Body of pancreas (tissue), 4 donors: ENCODE measurements at regions not wholly inside any gene's neighbourhood (a gene's known extent, or its start where the extent isn't known, plus 50 kb on each side); places are given as distances from the start of the nearest gene placed in this dataset.

Experiments
- ATAC-seq: fragments of 150-250 bp; one replicate; pipeline ENCODE4 v1.9.1; 2016
- DNase-seq, 4 donors: peaks; one replicate each; pipeline ENCODE4 v3.0.0-alpha.2; 2019
- H3K27ac ChIP-seq, 4 donors: fragments of 200-600 bp; sonication (generic); 1 replicate in 3 of 4; 2 replicates in 1 of 4; pipeline versions ENCODE4 v1.5.1 to v1.6.1; 2016 to 2019; ENCODE audit warnings: mild to moderate bottlenecking in 1 of 4, mixed read lengths in 1 of 4, moderate library complexity in 1 of 4
- H3K27me3 ChIP-seq, 2 donors: fragments of 200-600 bp; sonication (generic); one replicate each; pipeline ENCODE4 v1.6.0; 2016; ENCODE audit warnings: mild to moderate bottlenecking in 1 of 2
- H3K36me3 ChIP-seq, 2 donors: fragments of 200-600 bp; sonication (generic); replicated peaks in 1 of 2; 2 replicates each; pipeline ENCODE4 v1.5.1; 2016; ENCODE audit warnings: low read depth in 2 of 2; ENCODE audit not compliant: insufficient read depth in 1 of 2
- H3K4me1 ChIP-seq: fragments of 200-600 bp; sonication (generic); one replicate; pipeline ENCODE4 v1.6.0; 2016
- H3K4me3 ChIP-seq, 2 donors: fragments of 200-600 bp; sonication (generic); 1 replicate in 1 of 2; 2 replicates in 1 of 2; pipeline ENCODE4 v1.5.1; 2016 to 2019
- H3K9me3 ChIP-seq, 3 donors: fragments of 200-600 bp; sonication (generic); 1 replicate in 2 of 3; 2 replicates in 1 of 3; pipeline ENCODE4 v1.5.1; 2016
- CTCF ChIP-seq, 7 experiments: fragments of 450-650 bp in 4 of 7; fragments of 200-600 bp in 3 of 7; sonication (generic) in 3 of 7; IDR thresholded peaks; one replicate each; pipeline ENCODE4 v1.5.1; 2016 to 2019; ENCODE audit warnings: antibody characterized with exemption in 7 of 7
- POLR2A ChIP-seq, 3 donors: fragments of 450-650 bp; IDR thresholded peaks; one replicate each; pipeline ENCODE4 v1.6.1; 2016; ENCODE audit warnings: antibody characterized with exemption in 3 of 3, mild to moderate bottlenecking in 2 of 3
- WGBS, 2 donors: methylation state at CpG; one replicate each; pipeline ENCODE4 v1.1.5; 2017; 5-methylcytosine and 5-hydroxymethylcytosine counted together
- intact Hi-C: fragments of 100-400 bp; cut with DNase I; formaldehyde crosslinking; loops from one replicate; pipeline ENCODE4 v1.15.1; 2023

- no peak for TF ChIP-seq CTCF (IDR thresholded peaks at IDR 0.05)
- no peak for TF ChIP-seq POLR2A (IDR thresholded peaks at IDR 0.05)
- 24 to 27% methylated on average over 3 of the region's 3 CpGs for WGBS, 2 donors
- H3K4me1 ChIP-seq: no peaks in the 10 kb centered on the region
- intact Hi-C loops: no loop called here
- H3K36me3 ChIP-seq: no peaks in the 10 kb centered on the region
- H3K9me3 ChIP-seq: no peaks in the 10 kb centered on the region
- no peak for DNase-seq
- H3K27me3 ChIP-seq: no peaks in the 10 kb centered on the region
- H3K4me3 ChIP-seq: no peak overlapping the region
- H3K27ac ChIP-seq: no peak overlapping the region
- no peak for ATAC-seq
Observed at GRCh38 chr12:125440399-125440798, 375.2 kb downstream of the AACS start.

- ATAC-seq: no peak
- no peak for TF ChIP-seq CTCF (IDR thresholded peaks at IDR 0.05)
- no peak for TF ChIP-seq POLR2A (IDR thresholded peaks at IDR 0.05)
- 41 to 70% methylated on average over 1 of the region's 1 CpG for whole genome bisulfite sequencing, 2 donors
- H3K9me3 ChIP-seq: no peaks in the 10 kb centered on the region
- no peaks in the 10 kb centered on the region for H3K4me1 ChIP-seq
- H3K27me3 ChIP-seq: no peaks in the 10 kb centered on the region
- DNase-seq: no peak
- H3K27ac ChIP-seq: no peak overlapping the region
- H3K36me3 ChIP-seq: no peaks in the 10 kb centered on the region
- H3K4me3 ChIP-seq: no peak overlapping the region
- intact Hi-C loops: no loop called here
Observed at GRCh38 chr12:125443341-125443740, 378.1 kb downstream of the AACS start.

- intact Hi-C loops: no loop called here
- WGBS, 2 donors: 27 to 28% methylated on average over 2 of the region's 2 CpGs
Observed at GRCh38 chr12:125451408-125451807, 386.2 kb downstream of the AACS start.

GRCh38 chr12:125453751-125454150 is 388.5 kb downstream of the AACS start:
- no peak for DNase-seq
- Histone ChIP-seq H3K27ac (no peak overlapping the region), H3K4me3 (no peak overlapping the region), H3K4me1 (no peaks in the 10 kb centered on the region), H3K36me3 (no peaks in the 10 kb centered on the region), H3K27me3 (no peaks in the 10 kb centered on the region), H3K9me3 (no peaks in the 10 kb centered on the region)
- intact Hi-C loops: no loop called here
- 41 to 44% methylated on average over 4 of the region's 4 CpGs for WGBS, 2 donors
- TF ChIP-seq CTCF (IDR thresholded peaks at IDR 0.05): no peak
- TF ChIP-seq POLR2A (IDR thresholded peaks at IDR 0.05): no peak
- no peak for ATAC-seq

More at GRCh38 chr12:125451408-125451807, 386.2 kb downstream of the AACS start:
- no peak for DNase-seq
- Histone ChIP-seq H3K27ac (no peak overlapping the region), H3K36me3 (no peaks in the 10 kb centered on the region), H3K9me3 (no peaks in the 10 kb centered on the region), H3K4me3 (no peak overlapping the region), H3K27me3 (no peaks in the 10 kb centered on the region), H3K4me1 (no peaks in the 10 kb centered on the region)
- TF ChIP-seq CTCF (IDR thresholded peaks at IDR 0.05) (no peak), POLR2A (IDR thresholded peaks at IDR 0.05) (no peak)
- ATAC-seq: no peak

GRCh38 chr12:125454291-125454690 is 389.1 kb downstream of the AACS start:
- WGBS, 2 donors: 54 to 57% methylated on average over 3 of the region's 3 CpGs
- no peak overlapping the region for H3K27ac ChIP-seq

More at GRCh38 chr12:125454291-125454690, 389.1 kb downstream of the AACS start:
- Histone ChIP-seq H3K27me3 (no peaks in the 10 kb centered on the region), H3K36me3 (no peaks in the 10 kb centered on the region), H3K4me1 (no peaks in the 10 kb centered on the region), H3K9me3 (no peaks in the 10 kb centered on the region), H3K4me3 (no peak overlapping the region)
- ATAC-seq: no peak
- intact Hi-C loops: no loop called here
- no peak for DNase-seq
- TF ChIP-seq POLR2A (IDR thresholded peaks at IDR 0.05) (no peak), CTCF (IDR thresholded peaks at IDR 0.05) (no peak)
